WTC11 (cell line): ENCODE measurements at regions not wholly inside any gene's neighbourhood (a gene's known extent, or its start where the extent isn't known, plus 50 kb on each side); places are given as distances from the start of the nearest gene placed in this dataset.

ENCODE experiments used
- CTCF ChIP-seq: fragments of 200-600 bp; IDR thresholded peaks from 2 replicates; pipeline ENCODE4 v1.8.0; 2022; ENCODE audit warnings: antibody characterized with exemption
- MLX ChIP-seq: sonication (generic); formaldehyde crosslinking; IDR thresholded peaks from 2 replicates; pipeline ENCODE4 v1.8.1; 2023; ENCODE audit warnings: mild to moderate bottlenecking, missing genetic modification reagents, moderate library complexity

GRCh38 chr21:36257657-36258056 is 62.3 kb upstream of the MORC3 start:
- no peak for TF ChIP-seq CTCF
- TF ChIP-seq MLX (CRISPR knock-in tag): no peak
